NOMO-1 (cell line): ENCODE measurements at regions not wholly inside any gene's neighbourhood (a gene's known extent, or its start where the extent isn't known, plus 50 kb on each side); places are given as distances from the start of the nearest gene placed in this dataset.
"Not testable (repeated sequence)": the region's sequence is repeated elsewhere in the genome, so short reads cannot be mapped to it uniquely, and the experiment has no call there.

Source experiments
- DNase-seq, 2 experiments: peaks; one replicate each; lab custom pipeline; 2025; ENCODE audit not compliant: unreplicated experiment in 2 of 2; lab: John Stamatoyannopoulos, UW

- no peak for DNase-seq
Measured at GRCh38 chr18:42444349-42444748, 489.3 kb downstream of the PIK3C3 start.

DNA sequence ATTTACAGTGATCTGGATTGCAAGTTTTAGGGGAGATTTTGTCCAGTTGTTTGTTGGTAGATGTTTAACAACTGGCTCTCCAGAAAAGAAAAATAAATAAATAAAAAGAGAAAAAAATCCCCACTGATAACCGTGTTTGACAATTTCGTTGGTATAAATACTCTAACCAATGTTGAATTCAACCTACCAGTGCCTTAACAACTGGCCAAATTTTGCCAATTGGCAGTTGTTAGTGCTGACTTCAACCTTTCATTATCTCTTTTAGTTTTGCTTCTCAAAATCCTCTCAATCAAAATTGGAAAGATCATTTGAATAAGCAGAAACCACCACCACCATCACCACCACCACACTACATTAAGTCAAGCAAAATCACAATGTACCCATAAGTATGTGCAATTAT, 490.3 kb downstream of the PIK3C3 start:
- DNase-seq = no peak

GRCh38 chr18:42446195-42446594, 491.2 kb downstream of the PIK3C3 start:
- DNase-seq = no peak

DNA sequence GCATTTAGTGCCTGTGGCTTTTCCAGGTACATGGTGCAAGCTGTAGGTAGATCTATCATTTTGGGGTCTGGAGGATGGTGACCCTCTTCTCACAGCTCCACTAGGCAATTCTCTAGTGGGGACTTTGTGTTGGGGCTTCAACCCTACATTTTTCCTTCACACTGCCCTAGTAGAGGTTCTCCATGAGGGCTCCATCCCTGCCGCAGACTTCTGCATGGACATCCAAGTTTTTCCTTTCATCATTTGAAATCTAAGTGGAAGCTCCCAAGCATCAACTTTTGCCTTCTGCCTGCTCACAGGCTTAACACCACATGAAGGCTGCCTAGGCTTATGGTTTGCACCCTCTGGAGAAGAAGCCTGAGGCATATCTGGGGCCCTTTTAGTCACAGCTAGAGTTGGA, 492.7 kb downstream of the PIK3C3 start:
- DNase-seq = no peak

DNA sequence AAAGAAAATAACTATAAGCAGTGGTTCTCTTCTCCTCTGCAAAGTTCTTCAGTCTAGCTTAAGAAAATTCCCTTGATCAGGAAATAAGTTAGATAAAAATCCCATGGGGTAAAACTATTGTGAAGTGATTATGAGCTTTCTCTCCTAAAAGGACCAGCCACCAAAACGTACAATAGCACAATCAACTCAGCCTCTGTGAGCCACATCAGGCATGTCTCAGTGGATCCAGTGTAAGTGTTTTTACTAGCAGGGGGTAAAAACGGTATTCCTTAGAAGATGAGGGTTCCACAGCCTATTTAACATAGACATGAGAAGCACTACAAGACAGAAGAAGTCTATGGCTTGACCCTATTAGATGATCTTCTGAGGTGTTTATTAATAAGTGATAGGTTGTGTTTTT, 503.2 kb downstream of the PIK3C3 start:
- DNase-seq = no peak

DNA sequence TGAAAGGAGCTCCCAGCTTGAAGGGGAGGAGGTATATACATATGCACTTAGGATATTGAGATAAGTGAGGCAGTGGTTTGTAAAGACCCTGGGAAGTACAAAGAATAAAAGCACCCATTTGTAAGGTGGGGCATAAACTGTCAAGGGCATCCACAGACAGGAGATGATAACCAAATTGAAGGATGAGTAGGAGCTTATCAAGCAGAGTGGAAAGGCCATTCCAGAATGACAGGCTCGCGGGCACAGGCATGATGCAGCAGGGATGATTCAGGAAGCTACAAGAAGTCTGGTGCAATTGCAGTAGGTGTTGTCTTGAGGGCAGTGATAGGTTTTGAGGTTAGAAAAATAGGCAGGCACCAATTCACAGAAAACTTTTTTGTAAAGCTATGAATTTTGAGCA, 504.8 kb downstream of the PIK3C3 start:
- no peak for DNase-seq

DNA sequence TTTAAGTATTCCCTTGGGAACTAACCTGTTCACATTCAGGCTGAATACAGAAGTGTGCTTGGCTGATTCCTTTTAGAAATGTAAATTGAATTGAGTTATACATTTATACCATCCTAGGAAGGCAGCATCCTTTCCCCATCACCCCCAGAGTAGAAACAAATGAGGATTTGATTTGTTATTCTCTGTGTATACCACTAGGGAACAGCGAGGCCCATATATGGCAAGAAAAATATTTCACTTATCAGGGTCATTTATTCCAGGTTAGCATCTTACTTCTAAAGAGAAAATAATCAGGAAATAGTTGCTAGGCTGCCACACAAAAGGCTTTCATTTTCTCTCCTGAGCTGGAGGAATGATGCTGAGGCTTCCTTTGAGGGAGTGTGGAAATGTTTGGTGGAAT, 516.9 kb downstream of the PIK3C3 start:
- no peak for DNase-seq

DNA sequence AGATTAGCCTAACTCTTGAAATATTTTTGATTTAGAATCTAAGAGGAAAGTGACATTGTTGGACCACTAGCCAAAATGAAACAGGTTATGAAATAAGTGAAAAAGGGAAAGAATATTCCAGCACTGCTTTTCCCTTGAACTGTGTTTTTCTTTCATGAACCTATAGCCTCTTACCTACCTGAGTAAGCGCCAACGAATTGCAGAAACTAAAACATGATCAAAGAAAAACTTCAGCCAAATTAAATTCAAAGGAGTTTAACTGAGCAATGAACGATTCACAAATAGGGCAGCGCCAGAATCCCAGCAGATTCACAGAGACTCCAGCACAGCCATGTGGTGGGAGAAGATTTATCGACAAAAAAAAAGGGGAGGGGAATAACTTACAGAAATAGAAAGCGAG, 518.6 kb downstream of the PIK3C3 start:
- DNase-seq = no peak

DNA sequence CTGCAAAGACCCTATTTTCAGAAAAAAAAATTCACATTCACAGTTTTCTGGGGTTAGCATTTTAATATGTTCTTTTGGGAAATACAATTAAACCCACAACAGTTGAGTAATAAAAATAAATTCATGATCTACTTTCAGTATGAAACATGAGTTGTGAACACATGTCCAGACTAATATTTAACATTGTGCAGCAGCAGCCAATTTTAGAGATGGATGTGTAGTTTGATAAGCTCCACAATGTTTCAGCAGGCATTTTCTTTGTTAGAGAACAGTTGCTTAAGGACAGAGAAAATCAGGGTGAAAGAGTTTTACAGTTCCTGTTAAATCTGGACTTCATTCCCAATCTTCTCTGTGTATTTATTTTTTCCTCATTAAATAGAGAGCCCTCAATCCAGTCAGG, 519.5 kb downstream of the PIK3C3 start:
- DNase-seq = no peak

DNA sequence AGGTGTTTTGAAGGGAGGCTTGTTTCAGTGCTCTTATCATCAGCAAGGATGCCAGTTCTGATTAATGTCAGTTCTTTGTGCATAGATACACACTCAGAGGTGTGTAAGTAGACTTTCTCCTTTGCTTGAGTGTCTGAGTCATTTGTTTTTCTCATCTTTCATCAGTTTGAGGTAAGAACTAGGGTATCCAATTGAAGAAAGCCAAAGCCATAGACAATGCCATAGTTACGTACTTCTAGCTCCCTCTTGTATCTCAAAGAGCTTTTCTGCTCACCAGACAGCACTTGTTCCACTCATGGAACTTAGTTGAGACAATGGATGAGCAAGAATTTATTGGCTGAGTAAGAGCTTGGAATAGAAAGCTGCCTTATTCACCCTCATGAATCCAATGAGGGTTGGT, 520.1 kb downstream of the PIK3C3 start:
- no peak for DNase-seq

- no peak for DNase-seq
Measured at GRCh38 chr18:42477267-42477666, 522.2 kb downstream of the PIK3C3 start.

DNA sequence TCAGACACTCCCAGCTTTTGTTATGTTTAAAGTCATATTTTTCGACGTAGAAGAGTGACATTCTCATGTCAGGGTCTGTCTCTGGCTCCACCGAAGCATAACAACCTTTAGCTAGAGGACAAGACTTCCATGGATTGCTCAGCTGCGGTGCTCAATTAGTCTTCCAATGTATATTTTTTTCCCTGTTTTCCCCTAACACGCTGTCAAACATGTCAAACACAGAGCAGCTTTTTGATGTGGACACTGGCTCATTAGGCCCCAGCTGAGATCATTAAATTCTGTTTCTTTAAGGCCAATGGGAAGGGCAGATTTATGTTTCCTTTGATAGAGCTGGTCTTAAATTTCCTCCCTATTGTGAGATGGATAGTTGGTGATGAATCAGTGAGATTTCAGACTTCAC, 525.4 kb downstream of the PIK3C3 start:
- DNase-seq = no peak

DNA sequence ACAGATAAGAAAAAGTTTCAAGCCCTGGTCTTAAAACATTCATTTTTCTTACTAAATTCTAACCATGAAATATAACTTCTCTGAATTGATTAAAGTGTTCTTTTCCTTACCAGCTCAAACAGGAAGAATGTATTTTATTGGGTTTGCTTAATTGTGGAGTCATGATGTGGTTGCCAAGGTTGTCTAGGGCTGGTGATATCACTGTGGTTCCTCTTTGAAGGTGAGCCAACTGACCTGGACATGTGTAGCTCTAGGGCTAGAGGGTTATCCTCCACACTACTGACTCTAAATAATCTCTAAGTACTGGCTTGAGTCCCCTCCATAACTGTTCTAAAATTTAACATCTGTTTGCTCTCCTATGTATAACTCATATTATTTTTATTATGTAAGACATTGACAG, 529.6 kb downstream of the PIK3C3 start:
- no peak for DNase-seq

DNA sequence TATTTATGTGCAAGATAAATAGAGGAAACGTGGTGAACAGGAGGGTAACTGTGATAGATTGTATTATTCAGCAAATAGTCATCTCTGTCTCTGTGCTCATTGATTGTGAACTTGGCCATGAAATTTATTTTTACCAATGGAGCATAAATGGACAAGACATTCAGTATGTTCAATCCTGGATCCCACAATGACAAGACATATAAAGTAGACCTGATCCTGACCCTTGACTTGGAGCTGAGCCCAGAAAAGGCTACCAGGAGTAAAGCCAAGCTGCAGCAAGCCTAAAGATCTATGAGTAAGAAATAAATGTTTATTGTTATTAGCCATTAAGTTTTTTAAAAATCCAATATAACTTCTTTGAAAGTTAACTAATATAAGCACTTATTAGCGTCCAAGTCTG, 531.2 kb downstream of the PIK3C3 start:
- DNase-seq = no peak

DNA sequence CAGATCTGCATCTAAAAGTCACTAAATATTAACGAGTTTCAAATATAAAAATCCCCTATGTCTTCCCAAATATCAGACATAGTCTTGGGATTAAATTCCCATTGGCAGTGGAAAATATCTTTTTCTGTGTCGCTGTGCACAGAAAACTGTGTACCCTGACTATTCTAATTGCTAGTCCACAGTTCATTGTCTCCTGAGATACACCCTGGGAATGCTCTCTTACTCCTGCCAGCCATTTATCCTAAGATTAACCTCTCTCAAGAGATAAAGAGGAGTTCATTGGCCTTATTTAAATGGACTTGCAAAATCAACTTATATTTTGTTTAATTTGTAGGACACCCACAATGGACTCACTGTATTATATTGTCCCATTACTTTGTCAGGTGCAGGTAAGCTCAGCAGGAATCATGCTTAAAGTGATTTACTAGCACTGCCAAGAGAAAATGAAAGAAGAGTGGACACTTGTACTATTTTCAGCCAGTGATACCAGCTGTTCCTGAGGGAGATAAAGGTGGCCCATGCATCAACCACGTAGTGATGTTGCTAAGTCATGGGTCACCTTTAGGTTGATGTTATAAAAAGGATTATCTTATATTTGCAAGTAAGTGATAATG, 553.8 kb downstream of the PIK3C3 start:
- no peak for DNase-seq

DNA sequence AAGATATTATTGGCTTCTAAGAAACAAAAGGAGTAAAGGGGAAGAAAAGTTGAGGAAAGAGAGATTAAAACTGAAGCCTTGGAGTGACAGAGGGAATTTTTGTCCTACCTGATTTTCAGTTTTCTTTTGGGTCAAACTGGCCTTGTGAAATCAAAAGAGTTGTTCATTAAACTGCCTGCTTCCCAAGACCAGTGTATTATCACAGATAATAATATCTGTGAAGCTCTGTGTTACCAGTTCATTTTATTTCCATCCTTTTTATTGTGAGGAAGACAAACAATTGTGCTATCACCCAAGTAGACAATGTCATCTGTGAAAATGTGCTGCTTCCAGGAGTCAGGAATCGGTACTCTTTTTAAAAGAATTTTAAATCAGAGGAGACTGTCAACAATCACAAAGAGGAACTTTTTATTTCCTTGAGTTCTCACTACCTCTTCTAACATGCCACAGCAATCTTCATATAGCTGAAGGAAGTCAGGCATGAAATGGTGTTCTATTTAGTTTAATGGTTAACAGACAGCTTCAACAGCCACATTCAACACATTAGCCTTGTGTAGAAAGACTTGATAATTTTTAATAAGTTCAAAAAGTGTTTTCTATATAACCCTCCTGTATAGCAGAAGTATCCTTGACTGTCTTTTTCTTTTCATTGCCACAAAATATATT, 554.8 kb downstream of the PIK3C3 start:
- no peak for DNase-seq

DNA sequence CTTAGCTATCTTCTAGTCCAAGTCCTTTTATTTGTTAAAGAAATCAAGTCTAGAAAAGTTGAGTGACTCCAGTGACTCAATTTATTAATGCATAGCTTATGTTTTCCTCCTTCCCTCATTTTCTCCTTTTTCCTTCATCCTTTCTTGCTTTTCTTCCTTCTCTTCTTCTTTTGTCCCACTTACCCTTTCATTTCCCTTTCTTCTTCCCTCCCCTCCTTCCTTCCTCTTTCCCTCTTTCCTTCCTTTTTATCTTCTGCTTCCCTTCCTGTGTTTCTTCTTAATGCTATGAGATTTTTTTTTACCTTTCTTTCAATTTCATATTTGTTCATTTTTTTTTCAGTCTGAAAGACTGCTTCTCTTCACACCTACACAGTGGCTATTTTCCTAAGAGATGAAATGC, 555.5 kb downstream of the PIK3C3 start:
- no peak for DNase-seq

DNA sequence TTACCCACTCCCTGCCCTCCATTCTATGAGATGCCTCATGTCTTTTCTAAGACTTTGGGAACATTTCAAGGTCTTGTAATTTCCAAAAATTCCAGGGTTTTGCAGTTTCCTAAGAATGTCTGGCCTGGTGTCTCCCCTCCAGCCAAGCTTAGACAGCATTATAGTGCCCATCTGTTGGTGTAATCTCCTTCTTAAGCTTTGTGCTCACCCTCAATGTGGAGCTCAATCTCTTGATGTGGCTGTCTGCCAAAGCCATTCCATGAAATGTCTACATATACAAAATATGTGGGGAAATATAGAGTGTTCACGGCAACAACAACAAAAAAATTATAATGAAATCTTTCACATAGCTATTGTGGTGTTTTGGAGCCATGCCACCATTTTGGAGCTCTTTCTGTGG, 558.4 kb downstream of the PIK3C3 start:
- DNase-seq = no peak

DNA sequence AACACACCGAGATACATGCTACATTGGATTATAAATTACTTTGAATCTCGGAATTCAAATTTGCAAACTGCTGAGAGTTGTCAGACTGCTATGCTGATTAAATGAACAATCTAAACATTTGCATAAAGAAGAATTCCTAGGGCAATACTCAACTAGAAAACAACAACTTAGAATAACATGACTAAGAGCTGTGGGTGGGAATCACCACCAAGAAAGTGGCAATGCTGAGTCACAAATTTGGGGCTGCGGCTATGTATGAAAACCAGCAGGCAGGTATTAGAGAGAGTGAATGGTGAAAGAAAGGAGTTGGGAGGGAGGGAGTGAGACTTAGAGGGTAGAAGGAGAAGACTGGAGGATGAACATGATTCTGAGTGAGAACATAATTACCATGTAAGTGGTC, 559.5 kb downstream of the PIK3C3 start:
- DNase-seq = no peak

GRCh38 chr18:42517896-42518295, 562.9 kb downstream of the PIK3C3 start:
- no peak for DNase-seq

GRCh38 chr18:42518331-42518730, 563.3 kb downstream of the PIK3C3 start:
- not testable (repeated sequence) for DNase-seq

- DNase-seq = no peak
Measured at GRCh38 chr18:42520138-42520537, 565.1 kb downstream of the PIK3C3 start.

- no peak for DNase-seq
Measured at GRCh38 chr18:42525905-42526304, 570.9 kb downstream of the PIK3C3 start.
